ENCODE measurements at regions not wholly inside any gene's neighbourhood (a gene's known extent, or its start where the extent isn't known, plus 50 kb on each side); places are given as distances from the start of the nearest gene placed in this dataset.

GRCh38 chr5:175082866-175083590 lies 358.6 kb downstream of the MSX2 start:
- Mint-ChIP-seq H3K27ac (no peak overlapping the region), H3K27me3 (peaks cover 11% of the 10 kb centered on the region), H3K36me3 (ENCODE audit: low read depth) (no peaks in the 10 kb centered on the region), H3K4me1 (ENCODE audit: low read depth) (no peaks in the 10 kb centered on the region), H3K4me3 (no peak overlapping the region), H3K9me3 (no peaks in the 10 kb centered on the region)

- Mint-ChIP-seq H3K27me3 (peaks cover 11% of the 10 kb centered on the region), H3K4me3 (no peak overlapping the region), H3K36me3 (ENCODE audit: low read depth) (no peaks in the 10 kb centered on the region), H3K4me1 (ENCODE audit: low read depth) (no peaks in the 10 kb centered on the region), H3K27ac (no peak overlapping the region), H3K9me3 (no peaks in the 10 kb centered on the region)
Measured at GRCh38 chr5:175082346-175082745, 358.0 kb downstream of the MSX2 start.

DNA sequence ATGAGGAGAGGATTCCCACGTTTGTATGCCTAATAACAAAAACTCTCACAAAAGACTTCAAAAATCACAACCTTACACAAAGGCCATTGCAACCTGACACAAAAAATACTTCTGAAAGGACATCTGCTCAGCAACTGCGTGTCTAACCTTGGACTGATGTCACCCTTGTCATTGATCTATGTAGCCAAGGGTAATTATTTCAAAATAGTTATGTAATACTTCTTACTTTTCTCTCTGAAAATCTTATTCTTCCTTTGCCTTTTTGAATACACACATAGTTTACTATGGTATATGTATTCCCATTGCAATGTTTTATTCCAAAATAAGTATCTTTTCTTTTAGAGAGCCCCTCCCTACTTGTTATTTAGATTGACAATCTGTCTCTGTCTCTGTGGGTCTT lies 355.3 kb downstream of the MSX2 start:
- Mint-ChIP-seq H3K9me3 (no peaks in the 10 kb centered on the region), H3K36me3 (ENCODE audit: low read depth) (no peaks in the 10 kb centered on the region)

DNA sequence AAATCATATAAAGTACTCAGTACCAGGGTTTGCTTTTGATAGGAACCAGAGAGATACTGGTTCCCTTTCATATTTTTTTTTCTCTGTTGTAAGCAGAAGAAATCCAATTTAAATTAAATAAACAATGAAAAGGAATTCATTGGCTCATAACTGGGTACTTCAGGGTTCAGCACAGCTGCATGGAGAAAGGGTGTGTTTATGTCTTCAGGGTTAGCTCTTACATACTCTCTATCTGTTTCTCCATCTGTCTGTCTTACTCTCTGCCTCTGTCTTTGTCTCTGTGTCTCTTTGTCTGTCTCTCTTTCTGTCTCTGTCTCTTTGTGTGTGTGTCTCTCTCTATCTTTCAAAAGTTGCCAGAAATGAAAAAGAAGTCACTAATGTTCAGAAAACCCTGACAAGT lies 345.9 kb downstream of the MSX2 start:
- Mint-ChIP-seq H3K4me1 (ENCODE audit: low read depth) (no peaks in the 10 kb centered on the region), H3K27ac (no peak overlapping the region), H3K9me3 (no peaks in the 10 kb centered on the region), H3K4me3 (no peak overlapping the region), H3K36me3 (ENCODE audit: low read depth) (no peaks in the 10 kb centered on the region), H3K27me3 (peaks cover 8% of the 10 kb centered on the region)

More for the DNA sequence above, 355.3 kb downstream of the MSX2 start:
- Mint-ChIP-seq H3K4me3 (no peak overlapping the region), H3K27ac (no peak overlapping the region), H3K27me3 (peaks cover 6% of the 10 kb centered on the region), H3K4me1 (ENCODE audit: low read depth) (no peaks in the 10 kb centered on the region)

- Mint-ChIP-seq H3K4me1 (ENCODE audit: low read depth) (peaks cover 10% of the 10 kb centered on the region), H3K4me3 (peak overlapping the region; percentile 68), H3K9me3 (no peaks in the 10 kb centered on the region), H3K36me3 (ENCODE audit: low read depth) (no peaks in the 10 kb centered on the region), H3K27ac (no peak overlapping the region), H3K27me3 (peaks cover 16% of the 10 kb centered on the region)
Measured at GRCh38 chr5:175060257-175060656, 335.9 kb downstream of the MSX2 start.

- Mint-ChIP-seq H3K27ac (no peak overlapping the region), H3K4me3 (peak overlapping the region; percentile 68), H3K4me1 (ENCODE audit: low read depth) (peaks cover 10% of the 10 kb centered on the region), H3K36me3 (ENCODE audit: low read depth) (no peaks in the 10 kb centered on the region), H3K27me3 (peaks cover 16% of the 10 kb centered on the region), H3K9me3 (no peaks in the 10 kb centered on the region)
Measured at GRCh38 chr5:175059687-175060211, 335.4 kb downstream of the MSX2 start.

- Mint-ChIP-seq H3K4me3 (no peak overlapping the region), H3K27ac (no peak overlapping the region), H3K9me3 (no peaks in the 10 kb centered on the region), H3K27me3 (peaks cover 23% of the 10 kb centered on the region), H3K4me1 (ENCODE audit: low read depth) (peaks cover 10% of the 10 kb centered on the region), H3K36me3 (ENCODE audit: low read depth) (no peaks in the 10 kb centered on the region)
Measured at GRCh38 chr5:175056831-175057230, 332.4 kb downstream of the MSX2 start.

DNA sequence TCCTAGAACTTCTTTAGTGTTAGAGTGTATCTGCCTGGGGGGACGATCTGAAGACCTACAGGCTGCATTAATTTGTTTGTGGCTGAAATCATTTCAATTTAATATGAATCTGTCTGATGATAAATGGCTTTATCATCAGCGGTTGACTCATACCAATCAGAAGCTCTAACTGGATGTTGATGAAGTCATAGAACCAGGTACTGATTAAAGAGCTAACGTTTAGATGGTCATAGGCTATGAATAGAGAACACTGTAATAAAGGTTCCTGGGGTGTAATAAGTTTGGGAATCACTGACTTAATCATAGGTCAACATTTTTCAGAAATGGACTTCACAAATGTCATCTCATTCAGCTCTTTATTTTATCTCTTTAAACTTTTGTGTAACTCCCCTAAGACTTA lies 329.9 kb downstream of the MSX2 start:
- Mint-ChIP-seq H3K9me3 (no peaks in the 10 kb centered on the region), H3K27ac (no peak overlapping the region), H3K27me3 (peaks cover 20% of the 10 kb centered on the region), H3K4me3 (no peak overlapping the region), H3K4me1 (ENCODE audit: low read depth) (no peaks in the 10 kb centered on the region), H3K36me3 (ENCODE audit: low read depth) (no peaks in the 10 kb centered on the region)

DNA sequence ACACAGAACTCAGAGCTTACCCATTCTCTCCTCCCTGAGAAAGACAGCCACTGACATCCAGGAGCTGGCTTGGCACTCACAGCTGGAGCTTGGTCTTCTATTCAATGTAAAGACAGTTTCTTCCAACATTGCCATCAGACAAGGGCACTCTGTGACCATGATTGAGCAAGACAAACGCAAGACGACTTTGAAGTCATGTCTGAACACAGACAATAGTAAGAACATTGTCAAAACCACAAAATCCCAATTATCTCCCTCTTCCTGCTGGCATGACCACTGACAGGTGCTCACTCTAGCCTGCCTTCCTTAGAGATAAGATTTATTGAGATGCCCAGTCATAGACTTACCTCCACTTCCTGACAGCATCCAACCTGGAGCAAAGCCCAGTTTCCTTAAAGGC lies 328.0 kb downstream of the MSX2 start:
- Mint-ChIP-seq H3K4me3 (no peak overlapping the region), H3K9me3 (no peaks in the 10 kb centered on the region), H3K4me1 (ENCODE audit: low read depth) (no peaks in the 10 kb centered on the region), H3K36me3 (ENCODE audit: low read depth) (no peaks in the 10 kb centered on the region), H3K27ac (no peak overlapping the region), H3K27me3 (peaks cover 11% of the 10 kb centered on the region)

DNA sequence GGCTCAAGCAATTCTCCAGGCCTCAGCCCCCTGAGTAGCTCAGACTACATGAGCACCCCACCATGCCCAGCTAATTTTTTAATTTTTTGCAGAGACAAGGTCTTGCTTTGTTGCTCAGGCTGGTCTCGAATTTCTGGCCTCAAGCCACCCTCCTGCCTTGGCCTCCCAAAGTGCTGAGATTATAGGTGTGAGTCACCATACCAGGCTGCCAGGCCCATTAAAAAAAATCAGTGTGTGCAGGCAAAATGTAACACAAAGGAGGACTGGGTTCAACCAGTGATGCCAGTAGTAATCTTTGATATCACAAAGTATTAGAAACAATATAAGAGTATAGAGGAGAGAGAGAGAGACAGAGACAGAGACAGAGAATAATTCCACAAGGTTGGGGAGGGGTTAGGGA lies 322.7 kb downstream of the MSX2 start:
- Mint-ChIP-seq H3K9me3 (peaks cover 4% of the 10 kb centered on the region), H3K4me1 (ENCODE audit: low read depth) (no peaks in the 10 kb centered on the region), H3K4me3 (no peak overlapping the region), H3K36me3 (ENCODE audit: low read depth) (no peaks in the 10 kb centered on the region), H3K27ac (no peak overlapping the region), H3K27me3 (peaks cover 8% of the 10 kb centered on the region)

- Mint-ChIP-seq H3K27me3 (peaks cover 4% of the 10 kb centered on the region), H3K4me1 (ENCODE audit: low read depth) (no peaks in the 10 kb centered on the region), H3K4me3 (no peak overlapping the region), H3K36me3 (ENCODE audit: low read depth) (no peaks in the 10 kb centered on the region), H3K27ac (no peak overlapping the region), H3K9me3 (peaks cover 4% of the 10 kb centered on the region)
Measured at GRCh38 chr5:175045820-175046219, 321.4 kb downstream of the MSX2 start.

- Mint-ChIP-seq H3K9me3 (no peaks in the 10 kb centered on the region), H3K27me3 (no peaks in the 10 kb centered on the region), H3K27ac (no peak overlapping the region), H3K4me1 (ENCODE audit: low read depth) (no peaks in the 10 kb centered on the region), H3K36me3 (ENCODE audit: low read depth) (no peaks in the 10 kb centered on the region), H3K4me3 (no peak overlapping the region)
Measured at GRCh38 chr5:175037820-175038219, 313.4 kb downstream of the MSX2 start.

DNA sequence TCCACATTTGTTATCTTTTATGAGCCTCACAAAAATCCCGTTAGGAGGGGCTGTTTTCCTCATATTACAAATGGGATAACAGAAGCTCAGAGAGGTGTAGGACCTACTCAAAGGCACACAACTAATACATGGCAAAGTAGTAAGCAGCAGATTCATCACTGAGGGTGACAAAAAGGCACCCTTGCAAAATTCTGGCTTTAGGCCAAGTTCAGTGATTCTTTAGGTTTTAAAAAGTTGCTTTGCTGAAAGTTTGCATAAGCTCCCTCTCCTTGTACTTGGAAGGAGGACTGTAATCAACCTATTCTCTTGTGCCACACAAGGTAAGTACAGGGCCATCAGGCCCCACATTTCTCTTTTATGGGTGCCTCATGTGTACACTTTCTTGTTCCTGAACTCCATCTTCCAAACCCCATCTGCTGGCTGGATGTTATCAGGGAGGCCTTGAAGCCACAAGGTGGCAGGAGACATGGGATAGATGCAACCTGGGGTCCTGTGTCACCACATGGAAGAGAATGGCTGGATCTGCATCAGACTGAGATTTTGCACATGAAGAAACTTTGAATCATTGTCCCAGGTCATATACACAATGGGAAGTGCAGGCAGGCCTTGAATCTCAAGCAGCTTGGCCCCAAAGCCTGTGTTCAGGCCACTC lies 311.6 kb downstream of the MSX2 start:
- Mint-ChIP-seq H3K4me3 (no peak overlapping the region), H3K4me1 (ENCODE audit: low read depth) (no peaks in the 10 kb centered on the region), H3K27me3 (no peaks in the 10 kb centered on the region), H3K36me3 (ENCODE audit: low read depth) (no peaks in the 10 kb centered on the region), H3K9me3 (no peaks in the 10 kb centered on the region), H3K27ac (no peak overlapping the region)

DNA sequence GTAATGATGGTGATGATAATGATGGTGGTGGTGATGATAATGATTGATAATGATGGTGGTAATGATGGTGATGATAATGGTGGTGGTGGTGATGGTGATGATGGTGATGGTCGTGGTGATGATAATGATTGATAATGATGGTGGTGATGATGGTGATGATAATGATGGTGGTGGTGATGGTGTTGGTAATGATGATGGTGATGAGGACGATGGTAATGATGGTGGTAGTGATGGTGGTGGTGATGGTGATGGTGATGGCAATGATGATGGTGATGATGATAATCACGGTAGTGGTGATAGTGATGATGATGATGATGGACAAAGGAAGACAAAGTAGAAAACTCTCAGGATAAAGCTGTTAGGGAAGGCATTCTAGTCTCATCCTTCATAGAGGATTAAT lies 310.5 kb downstream of the MSX2 start:
- no peaks in the 10 kb centered on the region for H3K36me3 Mint-ChIP-seq (ENCODE audit: low read depth)
- no peaks in the 10 kb centered on the region for H3K4me1 Mint-ChIP-seq (ENCODE audit: low read depth)
- no peak overlapping the region for H3K4me3 Mint-ChIP-seq
- H3K27me3 Mint-ChIP-seq, result no peaks in the 10 kb centered on the region
- no peaks in the 10 kb centered on the region for H3K9me3 Mint-ChIP-seq
- H3K27ac Mint-ChIP-seq, result no peak overlapping the region

DNA sequence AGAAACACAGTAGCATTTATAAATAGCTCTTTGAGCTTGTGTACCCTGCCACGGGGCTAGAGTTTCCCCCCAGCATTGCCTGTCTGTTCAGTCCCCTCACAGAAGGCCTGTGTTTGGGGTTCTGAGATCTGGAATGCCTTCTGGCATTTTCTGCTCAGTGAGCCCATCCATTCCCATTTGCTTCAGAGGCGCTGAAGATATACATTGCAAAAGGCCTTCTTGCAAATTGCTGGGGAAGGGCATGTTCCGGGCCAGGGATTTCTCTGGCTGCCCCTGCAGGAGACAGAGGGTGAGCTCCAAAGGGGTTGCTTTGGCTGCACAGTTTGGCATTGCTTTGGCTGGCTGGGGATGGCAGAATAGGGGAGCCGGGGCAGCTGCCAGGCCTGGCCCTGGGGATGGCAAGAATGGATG lies 308.4 kb downstream of the MSX2 start:
- Mint-ChIP-seq H3K27ac (no peak overlapping the region), H3K36me3 (ENCODE audit: low read depth) (no peaks in the 10 kb centered on the region), H3K9me3 (no peaks in the 10 kb centered on the region), H3K4me3 (no peak overlapping the region), H3K4me1 (ENCODE audit: low read depth) (no peaks in the 10 kb centered on the region), H3K27me3 (no peaks in the 10 kb centered on the region)

DNA sequence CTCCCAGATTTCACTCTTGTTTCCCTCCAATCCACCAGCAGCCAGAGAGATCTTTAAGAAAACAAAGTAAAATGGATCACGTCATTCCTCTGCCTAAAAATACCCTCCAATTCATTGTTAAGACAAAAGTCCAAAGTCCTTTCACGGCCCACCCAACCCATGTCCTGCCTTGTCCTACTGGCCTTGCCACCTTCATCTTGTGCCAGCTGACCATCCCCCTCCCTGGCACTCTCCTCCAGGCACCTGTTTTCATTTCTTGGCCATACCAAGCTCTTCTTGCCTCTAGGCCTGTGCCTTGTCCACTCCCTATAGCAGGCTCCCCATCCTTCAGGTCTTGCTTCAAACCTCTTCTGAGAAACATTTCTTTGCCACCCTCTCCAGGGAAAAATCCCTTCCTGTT lies 307.6 kb downstream of the MSX2 start:
- no peaks in the 10 kb centered on the region for H3K27me3 Mint-ChIP-seq
- H3K4me1 Mint-ChIP-seq (ENCODE audit: low read depth), result no peaks in the 10 kb centered on the region
- no peaks in the 10 kb centered on the region for H3K36me3 Mint-ChIP-seq (ENCODE audit: low read depth)
- H3K27ac Mint-ChIP-seq, result no peak overlapping the region
- H3K4me3 Mint-ChIP-seq, result no peak overlapping the region
- H3K9me3 Mint-ChIP-seq, result no peaks in the 10 kb centered on the region

Data from stimulated activated naive CD8-positive, alpha-beta T cell treated with anti-CD3 and anti-CD28 coated beads, Interleukin-15, Interleukin-2, amounts not matched to agents 100 ng/mL and 50 ng/mL, for 24 hours (primary cell).